ENCODE measurements at regions not wholly inside any gene's neighbourhood (a gene's known extent, or its start where the extent isn't known, plus 50 kb on each side); places are given as distances from the start of the nearest gene placed in this dataset.

GRCh38 chr2:14910654-14911053 lies 278.1 kb downstream of the LRATD1 start:
- no peak for FAIRE-seq
- 36 to 47% (median 37%) methylated on average over 2 of the region's 2 CpGs for WGBS, 3 donors
- no peaks in the 10 kb centered on the region for H3K9me3 ChIP-seq (ENCODE audit: control insufficient read depth in 2 of 2, insufficient read depth in 1 of 2, low read depth in 1 of 2, low read length in 1 of 2)

DNA sequence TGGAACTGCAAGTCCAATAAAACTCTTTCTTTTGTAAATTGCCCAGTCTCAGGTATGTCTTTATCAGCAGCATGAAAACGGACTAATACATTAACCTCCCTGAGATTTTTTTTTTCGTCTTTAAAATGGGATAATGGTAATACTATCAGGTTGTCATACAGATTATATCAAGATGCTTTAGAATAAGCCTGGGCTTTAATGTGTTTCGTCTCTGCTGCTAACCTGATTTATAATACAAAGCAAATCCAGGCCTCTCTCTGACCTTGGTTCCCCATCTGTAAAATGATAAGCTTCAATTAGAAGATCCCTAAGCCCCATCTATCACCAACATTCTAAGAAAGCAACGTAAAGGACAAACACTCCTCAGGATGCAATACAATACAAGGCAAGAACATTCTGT lies 283.5 kb downstream of the LRATD1 start:
- FAIRE-seq (no peak), DNase-seq (no peak)
- no peaks in the 10 kb centered on the region for H3K36me3 ChIP-seq (ENCODE audit: control insufficient read depth in 3 of 3, insufficient read depth in 2 of 3, low read depth in 1 of 3, low read length in 3 of 3)
- no peaks in the 10 kb centered on the region for H3K27me3 ChIP-seq (ENCODE audit: control insufficient read depth in 3 of 3, insufficient read depth in 3 of 3, low read length in 3 of 3)
- H3K27ac ChIP-seq (ENCODE audit: low read depth in 1 of 3, low read length in 2 of 3): no peak overlapping the region
- WGBS, 3 donors: 64 to 69% (median 66%) methylated on average over 4 of the region's 4 CpGs
- no peak overlapping the region for H3K4me3 ChIP-seq (ENCODE audit: low read depth in 1 of 3, low read length in 3 of 3)
- no peaks in the 10 kb centered on the region for H3K9me3 ChIP-seq (ENCODE audit: control insufficient read depth in 2 of 2, insufficient read depth in 1 of 2, low read depth in 1 of 2, low read length in 1 of 2)
- no peaks in the 10 kb centered on the region for H3K4me1 ChIP-seq (ENCODE audit: control insufficient read depth in 3 of 3, insufficient read depth in 2 of 3, low read depth in 1 of 3, low read length in 2 of 3)

More at GRCh38 chr2:14910654-14911053, 278.1 kb downstream of the LRATD1 start:
- no peaks in the 10 kb centered on the region for H3K27me3 ChIP-seq (ENCODE audit: control insufficient read depth in 3 of 3, insufficient read depth in 3 of 3, low read length in 3 of 3)
- no peak for DNase-seq
- H3K36me3 ChIP-seq (ENCODE audit: control insufficient read depth in 3 of 3, insufficient read depth in 2 of 3, low read depth in 1 of 3, low read length in 3 of 3): no peaks in the 10 kb centered on the region
- H3K27ac ChIP-seq (ENCODE audit: low read depth in 1 of 3, low read length in 2 of 3): no peak overlapping the region
- H3K4me1 ChIP-seq (ENCODE audit: control insufficient read depth in 3 of 3, insufficient read depth in 2 of 3, low read depth in 1 of 3, low read length in 2 of 3): no peaks in the 10 kb centered on the region
- H3K4me3 ChIP-seq (ENCODE audit: low read depth in 1 of 3, low read length in 3 of 3): no peak overlapping the region

GRCh38 chr2:14923820-14924580 lies 291.5 kb downstream of the LRATD1 start:
- Histone ChIP-seq H3K36me3 (ENCODE audit: control insufficient read depth in 3 of 3, insufficient read depth in 2 of 3, low read depth in 1 of 3, low read length in 3 of 3) (no peaks in the 10 kb centered on the region), H3K4me1 (ENCODE audit: control insufficient read depth in 3 of 3, insufficient read depth in 2 of 3, low read depth in 1 of 3, low read length in 2 of 3) (no peaks in the 10 kb centered on the region), H3K4me3 (ENCODE audit: low read depth in 1 of 3, low read length in 3 of 3) (no peak overlapping the region), H3K9me3 (ENCODE audit: control insufficient read depth in 2 of 2, insufficient read depth in 1 of 2, low read depth in 1 of 2, low read length in 1 of 2) (no peaks in the 10 kb centered on the region), H3K27me3 (ENCODE audit: control insufficient read depth in 3 of 3, insufficient read depth in 3 of 3, low read length in 3 of 3) (no peaks in the 10 kb centered on the region), H3K27ac (ENCODE audit: low read depth in 1 of 3, low read length in 2 of 3) (no peak overlapping the region)
- FAIRE-seq (no peak), DNase-seq (no peak)
- WGBS, 3 donors: 73 to 86% (median 83%) methylated on average over 6 of the region's 6 CpGs

- H3K27me3 ChIP-seq (ENCODE audit: control insufficient read depth in 3 of 3, insufficient read depth in 3 of 3, low read length in 3 of 3): no peaks in the 10 kb centered on the region
- H3K9me3 ChIP-seq (ENCODE audit: control insufficient read depth in 2 of 2, insufficient read depth in 1 of 2, low read depth in 1 of 2, low read length in 1 of 2): no peaks in the 10 kb centered on the region
- H3K4me1 ChIP-seq (ENCODE audit: control insufficient read depth in 3 of 3, insufficient read depth in 2 of 3, low read depth in 1 of 3, low read length in 2 of 3): no peaks in the 10 kb centered on the region
- 85 to 88% (median 86%) methylated on average over 3 of the region's 3 CpGs for WGBS, 3 donors
- no peak for FAIRE-seq
- DNase-seq: no peak
- H3K36me3 ChIP-seq (ENCODE audit: control insufficient read depth in 3 of 3, insufficient read depth in 2 of 3, low read depth in 1 of 3, low read length in 3 of 3): no peaks in the 10 kb centered on the region
- H3K4me3 ChIP-seq (ENCODE audit: low read depth in 1 of 3, low read length in 3 of 3): no peak overlapping the region
- H3K27ac ChIP-seq (ENCODE audit: low read depth in 1 of 3, low read length in 2 of 3): no peak overlapping the region
These were observed 293.0 kb downstream of the LRATD1 start for GRCh38 chr2:14925471-14925870.

- DNase-seq: no peak
These were observed 294.6 kb downstream of the LRATD1 start for GRCh38 chr2:14927021-14927564.

GRCh38 chr2:14928056-14928455 lies 295.5 kb downstream of the LRATD1 start:
- 55 to 75% (median 59%) methylated on average over 1 of the region's 1 CpG for WGBS, 3 donors
- no peak for FAIRE-seq

More at GRCh38 chr2:14927021-14927564, 294.6 kb downstream of the LRATD1 start:
- no peaks in the 10 kb centered on the region for H3K36me3 ChIP-seq (ENCODE audit: control insufficient read depth in 3 of 3, insufficient read depth in 2 of 3, low read depth in 1 of 3, low read length in 3 of 3)
- no peak overlapping the region for H3K27ac ChIP-seq (ENCODE audit: low read depth in 1 of 3, low read length in 2 of 3)
- no peak for FAIRE-seq
- no peak overlapping the region for H3K4me3 ChIP-seq (ENCODE audit: low read depth in 1 of 3, low read length in 3 of 3)
- no peaks in the 10 kb centered on the region for H3K4me1 ChIP-seq (ENCODE audit: control insufficient read depth in 3 of 3, insufficient read depth in 2 of 3, low read depth in 1 of 3, low read length in 2 of 3)
- H3K9me3 ChIP-seq (ENCODE audit: control insufficient read depth in 2 of 2, insufficient read depth in 1 of 2, low read depth in 1 of 2, low read length in 1 of 2): no peaks in the 10 kb centered on the region
- no peaks in the 10 kb centered on the region for H3K27me3 ChIP-seq (ENCODE audit: control insufficient read depth in 3 of 3, insufficient read depth in 3 of 3, low read length in 3 of 3)
- WGBS, 3 donors: 28 to 62% (median 43%) methylated on average over 5 of the region's 5 CpGs

DNA sequence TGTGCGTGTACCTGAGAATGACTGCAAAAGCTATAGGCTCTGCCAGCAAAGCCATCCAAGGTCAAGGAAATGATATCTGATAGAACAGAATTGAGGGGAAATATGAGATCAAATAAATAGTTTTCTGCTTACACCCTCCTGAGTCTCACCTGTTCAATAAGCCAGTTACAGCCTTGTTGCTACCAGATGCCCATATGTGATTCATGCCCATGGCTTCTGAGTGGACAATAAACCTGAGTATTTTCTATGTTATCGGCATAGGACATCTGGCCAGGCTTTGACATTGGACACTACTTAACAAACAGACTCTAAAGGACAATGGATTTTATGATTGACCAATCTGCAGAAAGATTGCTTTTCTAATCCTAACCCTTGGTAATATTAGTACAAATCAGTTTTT lies 297.9 kb downstream of the LRATD1 start:
- Histone ChIP-seq H3K36me3 (ENCODE audit: control insufficient read depth in 3 of 3, insufficient read depth in 2 of 3, low read depth in 1 of 3, low read length in 3 of 3) (no peaks in the 10 kb centered on the region), H3K9me3 (ENCODE audit: control insufficient read depth in 2 of 2, insufficient read depth in 1 of 2, low read depth in 1 of 2, low read length in 1 of 2) (no peaks in the 10 kb centered on the region), H3K27me3 (ENCODE audit: control insufficient read depth in 3 of 3, insufficient read depth in 3 of 3, low read length in 3 of 3) (no peaks in the 10 kb centered on the region), H3K27ac (ENCODE audit: low read depth in 1 of 3, low read length in 2 of 3) (no peak overlapping the region), H3K4me1 (ENCODE audit: control insufficient read depth in 3 of 3, insufficient read depth in 2 of 3, low read depth in 1 of 3, low read length in 2 of 3) (no peaks in the 10 kb centered on the region), H3K4me3 (ENCODE audit: low read depth in 1 of 3, low read length in 3 of 3) (no peak overlapping the region)
- FAIRE-seq (no peak), DNase-seq (no peak)
- WGBS, 3 donors: 92 to 96% (median 95%) methylated on average over 2 of the region's 2 CpGs

More at GRCh38 chr2:14928056-14928455, 295.5 kb downstream of the LRATD1 start:
- H3K36me3 ChIP-seq (ENCODE audit: control insufficient read depth in 3 of 3, insufficient read depth in 2 of 3, low read depth in 1 of 3, low read length in 3 of 3): no peaks in the 10 kb centered on the region
- H3K27me3 ChIP-seq (ENCODE audit: control insufficient read depth in 3 of 3, insufficient read depth in 3 of 3, low read length in 3 of 3): no peaks in the 10 kb centered on the region
- H3K9me3 ChIP-seq (ENCODE audit: control insufficient read depth in 2 of 2, insufficient read depth in 1 of 2, low read depth in 1 of 2, low read length in 1 of 2): no peaks in the 10 kb centered on the region
- no peak overlapping the region for H3K27ac ChIP-seq (ENCODE audit: low read depth in 1 of 3, low read length in 2 of 3)
- H3K4me1 ChIP-seq (ENCODE audit: control insufficient read depth in 3 of 3, insufficient read depth in 2 of 3, low read depth in 1 of 3, low read length in 2 of 3): no peaks in the 10 kb centered on the region
- DNase-seq: no peak
- no peak overlapping the region for H3K4me3 ChIP-seq (ENCODE audit: low read depth in 1 of 3, low read length in 3 of 3)

- Histone ChIP-seq H3K27me3 (ENCODE audit: control insufficient read depth in 3 of 3, insufficient read depth in 3 of 3, low read length in 3 of 3) (no peaks in the 10 kb centered on the region), H3K36me3 (ENCODE audit: control insufficient read depth in 3 of 3, insufficient read depth in 2 of 3, low read depth in 1 of 3, low read length in 3 of 3) (no peaks in the 10 kb centered on the region), H3K9me3 (ENCODE audit: control insufficient read depth in 2 of 2, insufficient read depth in 1 of 2, low read depth in 1 of 2, low read length in 1 of 2) (peaks cover 0 to 7% of the 10 kb centered on the region in 2 donors), H3K4me3 (ENCODE audit: low read depth in 1 of 3, low read length in 3 of 3) (no peak overlapping the region), H3K4me1 (ENCODE audit: control insufficient read depth in 3 of 3, insufficient read depth in 2 of 3, low read depth in 1 of 3, low read length in 2 of 3) (no peaks in the 10 kb centered on the region), H3K27ac (ENCODE audit: low read depth in 1 of 3, low read length in 2 of 3) (no peak overlapping the region)
- FAIRE-seq (no peak), DNase-seq (no peak)
These were observed 299.8 kb downstream of the LRATD1 start for GRCh38 chr2:14932285-14932684.

DNA sequence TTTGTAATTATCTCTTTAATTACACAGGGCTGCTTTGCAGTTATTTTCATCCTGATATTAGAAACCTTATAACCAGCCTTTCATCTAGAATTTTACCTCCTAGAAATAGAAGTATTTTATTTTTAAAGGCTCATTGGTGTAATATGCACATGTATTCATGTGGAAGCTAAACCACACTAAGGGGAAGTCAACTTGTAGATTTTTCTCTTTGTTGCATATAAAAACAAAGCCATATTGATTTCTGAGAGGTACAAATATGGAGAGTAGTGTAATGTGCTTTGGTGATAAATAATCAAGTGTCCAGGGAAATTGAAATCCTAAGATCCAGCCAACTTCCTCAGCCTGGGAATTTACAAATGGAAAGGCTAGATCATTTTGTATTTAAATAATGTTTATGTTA lies 301.2 kb downstream of the LRATD1 start:
- Histone ChIP-seq H3K9me3 (ENCODE audit: control insufficient read depth in 2 of 2, insufficient read depth in 1 of 2, low read depth in 1 of 2, low read length in 1 of 2) (peaks cover 0 to 14% of the 10 kb centered on the region in 2 donors), H3K27me3 (ENCODE audit: control insufficient read depth in 3 of 3, insufficient read depth in 3 of 3, low read length in 3 of 3) (no peaks in the 10 kb centered on the region), H3K4me1 (ENCODE audit: control insufficient read depth in 3 of 3, insufficient read depth in 2 of 3, low read depth in 1 of 3, low read length in 2 of 3) (no peaks in the 10 kb centered on the region), H3K36me3 (ENCODE audit: control insufficient read depth in 3 of 3, insufficient read depth in 2 of 3, low read depth in 1 of 3, low read length in 3 of 3) (no peaks in the 10 kb centered on the region), H3K4me3 (ENCODE audit: low read depth in 1 of 3, low read length in 3 of 3) (no peak overlapping the region), H3K27ac (ENCODE audit: low read depth in 1 of 3, low read length in 2 of 3) (no peak overlapping the region)
- DNase-seq (no peak), FAIRE-seq (no peak)

All from small intestine (tissue), 7 donors.